Renal cortex interstitium (tissue), 11 donors: ENCODE measurements at regions not wholly inside any gene's neighbourhood (a gene's known extent, or its start where the extent isn't known, plus 50 kb on each side); places are given as distances from the start of the nearest gene placed in this dataset.
"Not testable (repeated sequence)": the region's sequence is repeated elsewhere in the genome, so short reads cannot be mapped to it uniquely, and the experiment has no call there.

Experiments
- DNase-seq, 11 donors: peaks; one replicate each; pipeline ENCODE4 v3.0.0-alpha.2; 2013; ENCODE audit warnings: low read depth in 9 of 11, low spot score in 4 of 11; ENCODE audit errors: extremely low read depth in 1 of 11

- DNase-seq, result no peak
These were observed 276.9 kb downstream of the ALG10 start for GRCh38 chr12:34298971-34299801.

GRCh38 chr12:34299802-34300193 is 277.5 kb downstream of the ALG10 start:
- DNase-seq, result no peak

- no peak for DNase-seq
These were observed 278.3 kb downstream of the ALG10 start for GRCh38 chr12:34300376-34301250.

- no peak for DNase-seq
These were observed 279.2 kb downstream of the ALG10 start for GRCh38 chr12:34301251-34302130.

- no peak for DNase-seq
These were observed 280.0 kb downstream of the ALG10 start for GRCh38 chr12:34302131-34302885.

GRCh38 chr12:34303091-34303870 is 281.0 kb downstream of the ALG10 start:
- no peak for DNase-seq

GRCh38 chr12:34304001-34304400 is 281.7 kb downstream of the ALG10 start:
- DNase-seq, result no peak

GRCh38 chr12:34304546-34304945 is 282.2 kb downstream of the ALG10 start:
- no peak for DNase-seq

GRCh38 chr12:34305176-34305575 is 282.9 kb downstream of the ALG10 start:
- no peak for DNase-seq

GRCh38 chr12:34306133-34306830 is 284.0 kb downstream of the ALG10 start:
- no peak for DNase-seq

GRCh38 chr12:34309806-34310804 is 287.8 kb downstream of the ALG10 start:
- DNase-seq, result not testable (repeated sequence)

GRCh38 chr12:34311337-34311736 is 289.0 kb downstream of the ALG10 start:
- no peak for DNase-seq

- DNase-seq, result no peak
These were observed 305.4 kb downstream of the ALG10 start for GRCh38 chr12:34327671-34328070.

GRCh38 chr12:34333337-34333736 is 311.0 kb downstream of the ALG10 start:
- DNase-seq, result no peak

GRCh38 chr12:34334538-34334937 is 312.2 kb downstream of the ALG10 start:
- no peak for DNase-seq
